OCI-LY7 (cell line): ENCODE measurements at regions not wholly inside any gene's neighbourhood (a gene's known extent, or its start where the extent isn't known, plus 50 kb on each side); places are given as distances from the start of the nearest gene placed in this dataset.

Source experiments
- BruUV-seq: library from RNA; stranded (reverse); fragments of 400-500 nt; replicated peaks from 2 replicates; lab custom pipeline; 2021; lab: Mats Ljungman, UMichigan
- CTCF ChIA-PET: fragments of 300-600 bp; sonication (Branson Sonifier 250); formaldehyde crosslinking; loops from one replicate; lab custom pipeline; 2022; ENCODE audit warnings: antibody characterized with exemption; ENCODE audit not compliant: unreplicated experiment; lab: Charles Lee
- POLR2A ChIA-PET: fragments of 300-600 bp; sonication (Branson Sonifier 250); formaldehyde crosslinking; loops from one replicate; lab custom pipeline; 2022; ENCODE audit warnings: antibody characterized with exemption; lab: Charles Lee
- DNase-seq: peaks from one replicate; pipeline ENCODE4 v3.0.0-alpha.2; 2015; ENCODE audit warnings: low spot score
- H2AFZ ChIP-seq: fragments of 200-600 bp; sonication (generic), shearing (Covaris generic); 2 replicates; pipeline ENCODE4 v1.6.1; 2014; ENCODE audit warnings: mild to moderate bottlenecking, antibody characterized with exemption, low read length, moderate library complexity
- H3K27ac ChIP-seq: fragments of 200-600 bp; sonication (generic); 2 replicates; pipeline ENCODE4 v1.5.1; 2014; ENCODE audit warnings: mixed run types, low read depth, mild to moderate bottlenecking, moderate library complexity, low read length, inconsistent platforms; ENCODE audit not compliant: poor library complexity, severe bottlenecking
- H3K36me3 ChIP-seq: fragments of 200-600 bp; sonication (generic); 2 replicates; pipeline ENCODE4 v1.6.1; 2014; ENCODE audit warnings: mild to moderate bottlenecking, antibody characterized with exemption, low read length, moderate library complexity, mixed read lengths; ENCODE audit not compliant: insufficient read depth
- H3K4me1 ChIP-seq: fragments of 200-600 bp; sonication (generic); 2 replicates; pipeline ENCODE4 v1.5.1; 2014; ENCODE audit warnings: mild to moderate bottlenecking, low read length; ENCODE audit not compliant: insufficient read depth, poor library complexity, severe bottlenecking
- H3K4me2 ChIP-seq: fragments of 200-600 bp; sonication (generic); 2 replicates; pipeline ENCODE4 v1.6.1; 2014; ENCODE audit warnings: mild to moderate bottlenecking, low read length
- H3K4me3 ChIP-seq: fragments of 200-600 bp; sonication (generic); 2 replicates; pipeline ENCODE4 v1.5.1; 2014; ENCODE audit warnings: mild to moderate bottlenecking, low read depth, low read length; ENCODE audit not compliant: poor library complexity, severe bottlenecking
- H3K79me2 ChIP-seq: fragments of 200-600 bp; sonication (generic); 2 replicates; pipeline ENCODE4 v1.6.1; 2016; ENCODE audit warnings: low read depth, mild to moderate bottlenecking, low read length, moderate library complexity, mixed read lengths; ENCODE audit not compliant: insufficient read depth
- H3K9me2 ChIP-seq: fragments of 200-600 bp; sonication (generic); 2 replicates; pipeline ENCODE4 v1.6.1; 2016; ENCODE audit warnings: mild to moderate bottlenecking, low read length, mixed read lengths; ENCODE audit not compliant: insufficient read depth
- H3K9me3 ChIP-seq: fragments of 200-600 bp; sonication (generic); 2 replicates; pipeline ENCODE4 v1.6.1; 2014; ENCODE audit warnings: mild to moderate bottlenecking, mixed run types, low read length, mixed read lengths
- H4K20me1 ChIP-seq: fragments of 200-600 bp; sonication (generic); 2 replicates; pipeline ENCODE4 v1.6.1; 2014; ENCODE audit warnings: mild to moderate bottlenecking, antibody characterized with exemption, low read length, moderate library complexity, mixed read lengths; ENCODE audit not compliant: insufficient read depth
- EZH2phosphoT487 ChIP-seq: fragments of 200-600 bp; sonication (generic); IDR thresholded peaks from 2 replicates; pipeline ENCODE4 v1.6.1; 2018; ENCODE audit warnings: low read depth, borderline replicate concordance, mild to moderate bottlenecking, mixed run types, antibody characterized with exemption, low read length, moderate library complexity, mixed read lengths
- intact Hi-C: fragments of 100-400 bp; cut with micrococcal nuclease; formaldehyde crosslinking; loops from one replicate; pipeline ENCODE4 v1.10.0; 2022; ENCODE audit not compliant: unreplicated experiment
- TF ChIP-seq, protein P1 (sequence below): fragments of 200-600 bp; sonication (generic); conservative IDR thresholded peaks from 2 replicates; pipeline ENCODE4 v1.5.1; 2014; ENCODE audit warnings: mild to moderate bottlenecking, antibody characterized with exemption, low read length, moderate library complexity, mixed read lengths

DNA sequence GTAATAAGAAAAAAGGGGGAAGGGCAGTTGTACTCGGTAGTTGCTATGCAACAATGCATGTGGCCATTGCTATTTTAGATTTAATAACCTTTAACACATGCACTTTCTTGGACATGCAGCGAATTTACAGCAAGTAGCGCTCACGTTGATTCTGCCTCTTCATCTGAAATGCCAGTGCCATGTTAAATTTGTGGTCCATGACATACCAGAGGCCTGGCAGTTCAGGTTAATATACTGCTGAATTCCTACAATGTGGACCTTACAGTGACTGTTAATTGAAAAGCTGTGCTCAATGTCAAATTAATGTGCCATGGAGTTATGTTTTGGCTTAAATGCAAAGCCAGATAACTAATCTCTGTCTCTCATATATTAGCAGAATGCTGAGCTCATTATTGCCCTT is 699.7 kb downstream of the DOK5 start:
- BruUV-seq: no TSS peak

DNA sequence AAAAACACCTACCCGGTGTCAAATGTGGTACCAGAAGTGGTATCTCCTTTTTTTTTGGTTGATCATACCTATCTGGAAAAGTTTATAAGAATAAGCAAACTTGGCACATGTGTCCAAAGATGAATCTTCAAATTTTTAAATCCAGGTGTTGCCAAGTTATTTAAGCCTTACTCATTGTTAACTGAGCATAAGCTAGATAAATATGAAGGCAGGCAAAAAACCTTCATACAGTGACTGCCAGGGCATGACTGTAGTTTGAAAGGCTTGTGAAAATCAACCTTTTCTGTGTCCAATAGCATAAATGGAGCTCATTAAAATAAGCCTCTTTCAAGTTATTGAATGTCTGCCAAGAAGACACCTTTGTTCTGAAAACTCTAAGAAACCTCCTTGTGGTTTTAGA is 699.2 kb downstream of the DOK5 start:
- intact Hi-C loops: no loop called here
- Histone ChIP-seq H3K79me2 (no peaks in the 10 kb centered on the region), H3K27ac (no peak overlapping the region), H3K9me2 (no peaks in the 10 kb centered on the region), H3K4me3 (no peak overlapping the region), H3K36me3 (no peaks in the 10 kb centered on the region), H2AFZ (no peak overlapping the region), H3K9me3 (no peaks in the 10 kb centered on the region), H3K4me1 (no peaks in the 10 kb centered on the region), H3K4me2 (no peak overlapping the region), H4K20me1 (no peaks in the 10 kb centered on the region)
- no TSS peak for BruUV-seq
- ChIA-PET CTCF (no interaction called here), POLR2A (no interaction called here)
- TF ChIP-seq EZH2phosphoT487: no peak
- TF ChIP-seq, protein P1, sequence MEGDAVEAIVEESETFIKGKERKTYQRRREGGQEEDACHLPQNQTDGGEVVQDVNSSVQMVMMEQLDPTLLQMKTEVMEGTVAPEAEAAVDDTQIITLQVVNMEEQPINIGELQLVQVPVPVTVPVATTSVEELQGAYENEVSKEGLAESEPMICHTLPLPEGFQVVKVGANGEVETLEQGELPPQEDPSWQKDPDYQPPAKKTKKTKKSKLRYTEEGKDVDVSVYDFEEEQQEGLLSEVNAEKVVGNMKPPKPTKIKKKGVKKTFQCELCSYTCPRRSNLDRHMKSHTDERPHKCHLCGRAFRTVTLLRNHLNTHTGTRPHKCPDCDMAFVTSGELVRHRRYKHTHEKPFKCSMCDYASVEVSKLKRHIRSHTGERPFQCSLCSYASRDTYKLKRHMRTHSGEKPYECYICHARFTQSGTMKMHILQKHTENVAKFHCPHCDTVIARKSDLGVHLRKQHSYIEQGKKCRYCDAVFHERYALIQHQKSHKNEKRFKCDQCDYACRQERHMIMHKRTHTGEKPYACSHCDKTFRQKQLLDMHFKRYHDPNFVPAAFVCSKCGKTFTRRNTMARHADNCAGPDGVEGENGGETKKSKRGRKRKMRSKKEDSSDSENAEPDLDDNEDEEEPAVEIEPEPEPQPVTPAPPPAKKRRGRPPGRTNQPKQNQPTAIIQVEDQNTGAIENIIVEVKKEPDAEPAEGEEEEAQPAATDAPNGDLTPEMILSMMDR: no peak
- no peak for DNase-seq

More for the DNA sequence above, 699.7 kb downstream of the DOK5 start:
- Histone ChIP-seq H2AFZ (no peak overlapping the region), H3K79me2 (no peaks in the 10 kb centered on the region), H3K36me3 (no peaks in the 10 kb centered on the region), H3K4me3 (no peak overlapping the region), H4K20me1 (no peaks in the 10 kb centered on the region), H3K27ac (no peak overlapping the region), H3K4me1 (no peaks in the 10 kb centered on the region), H3K9me2 (no peaks in the 10 kb centered on the region), H3K4me2 (no peak overlapping the region), H3K9me3 (no peaks in the 10 kb centered on the region)
- no peak for DNase-seq
- ChIA-PET CTCF (no interaction called here), POLR2A (no interaction called here)
- no peak for TF ChIP-seq EZH2phosphoT487
- TF ChIP-seq, protein P1: no peak
- intact Hi-C loops: no loop called here

DNA sequence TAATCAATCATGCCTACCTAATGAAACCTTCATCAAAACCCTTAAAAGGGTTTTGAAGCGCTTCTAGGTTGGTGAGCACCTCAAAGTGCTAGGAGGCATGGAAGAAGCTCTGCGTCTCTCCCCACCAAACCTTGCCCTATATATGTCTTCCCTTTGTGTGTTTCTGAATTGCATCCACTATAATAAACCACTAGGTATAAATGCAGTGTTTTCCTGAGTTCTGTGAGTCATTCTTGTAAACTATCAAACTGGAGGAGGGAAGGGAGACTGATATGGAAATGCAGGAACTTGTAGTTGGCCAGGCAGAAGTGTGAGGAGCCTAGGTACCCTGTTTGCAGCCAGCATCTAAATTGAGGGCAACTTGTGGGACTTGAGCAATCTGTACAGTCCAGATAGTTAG is 698.8 kb downstream of the DOK5 start:
- ChIA-PET POLR2A (no interaction called here), CTCF (no interaction called here)

More for the DNA sequence above, 698.8 kb downstream of the DOK5 start:
- Histone ChIP-seq H3K4me1 (no peaks in the 10 kb centered on the region), H2AFZ (no peak overlapping the region), H3K4me2 (no peak overlapping the region), H3K36me3 (no peaks in the 10 kb centered on the region), H3K9me2 (no peaks in the 10 kb centered on the region), H3K4me3 (no peak overlapping the region), H4K20me1 (no peaks in the 10 kb centered on the region), H3K9me3 (no peaks in the 10 kb centered on the region), H3K79me2 (no peaks in the 10 kb centered on the region), H3K27ac (no peak overlapping the region)
- DNase-seq: no peak
- BruUV-seq: no TSS peak
- no peak for TF ChIP-seq EZH2phosphoT487
- TF ChIP-seq, protein P1: no peak
- intact Hi-C loops: no loop called here
